HEK293 (cell line): ENCODE measurements at regions not wholly inside any gene's neighbourhood (a gene's known extent, or its start where the extent isn't known, plus 50 kb on each side); places are given as distances from the start of the nearest gene placed in this dataset.

Experiments
- CTCF ChIP-seq: fragments of 450-650 bp; formaldehyde crosslinking; IDR thresholded peaks from 2 replicates; pipeline ENCODE4 v1.5.1; 2016; ENCODE audit warnings: missing biosample characterization, missing genetic modification characterization
- HOXA7 ChIP-seq: sonication (generic); formaldehyde crosslinking; IDR thresholded peaks from 2 replicates; pipeline ENCODE4 v1.8.1; 2022; ENCODE audit warnings: missing genetic modification reagents, borderline replicate concordance
- REPIN1 ChIP-seq: fragments of 450-650 bp; formaldehyde crosslinking; IDR thresholded peaks from 2 replicates; pipeline ENCODE4 v1.5.1; 2017; ENCODE audit warnings: missing biosample characterization, missing genetic modification characterization, low read depth
- REST ChIP-seq: fragments of 450-650 bp; formaldehyde crosslinking; IDR thresholded peaks from 2 replicates; pipeline ENCODE4 v1.5.1; 2016; ENCODE audit warnings: missing biosample characterization, missing genetic modification characterization
- YY2 ChIP-seq: fragments of 450-650 bp; formaldehyde crosslinking; IDR thresholded peaks from 2 replicates; pipeline ENCODE4 v1.5.1; 2016; ENCODE audit warnings: missing biosample characterization, missing genetic modification characterization
- ZFP3 ChIP-seq: fragments of 450-650 bp; formaldehyde crosslinking; IDR thresholded peaks from 2 replicates; pipeline ENCODE4 v1.5.1; 2016; ENCODE audit warnings: low read depth, missing biosample characterization, missing genetic modification characterization
- ZNF274 ChIP-seq, 2 experiments: fragments of 200-500 bp in 1 of 2; fragments of 450-650 bp in 1 of 2; sonication (Bioruptor generic) in 1 of 2; formaldehyde crosslinking in 1 of 2; IDR thresholded peaks; 2 replicates each; pipeline versions ENCODE4 v1.5.1 to v1.6.1; 2014 to 2016; ENCODE audit warnings: borderline replicate concordance in 1 of 2, inconsistent platforms in 1 of 2, low read length in 1 of 2, missing biosample characterization in 1 of 2, missing genetic modification characterization in 1 of 2
- ZNF324 ChIP-seq: fragments of 450-650 bp; formaldehyde crosslinking; IDR thresholded peaks from 2 replicates; pipeline ENCODE4 v1.5.1; 2016; ENCODE audit warnings: missing biosample characterization, missing genetic modification characterization
- ZNF670 ChIP-seq: fragments of 450-650 bp; formaldehyde crosslinking; IDR thresholded peaks from 2 replicates; pipeline ENCODE4 v1.5.1; 2016; ENCODE audit warnings: missing biosample characterization, missing genetic modification characterization, low read depth
- ZSCAN30 ChIP-seq: fragments of 450-650 bp; IDR thresholded peaks from 2 replicates; pipeline ENCODE4 v1.5.1; 2018; ENCODE audit warnings: missing biosample characterization, mild to moderate bottlenecking, missing genetic modification characterization, moderate library complexity
- TF ChIP-seq, protein P1 (sequence below): sonication (generic); formaldehyde crosslinking; IDR thresholded peaks from 2 replicates; pipeline ENCODE4 v1.8.1; 2022; ENCODE audit warnings: mild to moderate bottlenecking, moderate library complexity, missing genetic modification reagents
- TF ChIP-seq, protein P2 (sequence below): fragments of 450-650 bp; formaldehyde crosslinking; conservative IDR thresholded peaks from 2 replicates; pipeline ENCODE4 v1.5.1; 2016; ENCODE audit warnings: low read depth, missing biosample characterization, missing genetic modification characterization

DNA sequence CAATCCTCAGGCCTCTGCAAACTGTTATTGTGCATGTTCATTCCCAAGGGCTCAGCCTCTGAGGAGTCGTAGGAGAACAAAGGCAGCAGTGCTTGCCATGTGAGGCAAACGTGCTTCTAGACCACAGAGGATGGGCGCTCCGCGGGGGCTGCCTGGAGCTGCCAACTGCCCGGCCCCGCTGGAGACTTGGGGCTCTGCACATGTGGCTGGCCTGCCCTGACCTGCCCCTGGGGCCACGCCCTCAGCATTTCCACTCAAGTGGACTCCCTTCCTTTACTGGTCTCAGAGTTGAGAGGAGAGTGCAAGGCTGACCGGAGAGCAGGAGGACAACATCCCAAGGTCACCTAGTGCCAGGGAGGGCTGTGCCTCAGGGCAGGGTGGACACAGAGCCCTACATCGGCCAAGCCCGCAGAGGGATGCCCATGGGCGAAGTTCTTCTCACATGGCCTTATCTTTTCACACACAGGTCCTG is 222.3 kb upstream of the ZNF32 start:
- TF ChIP-seq CTCF (no peak), ZNF324 (tag by site-specific recombination) (no peak), ZNF670 (tag by site-specific recombination) (no peak), YY2 (no peak), ZNF274 (IDR thresholded peaks at IDR 0.05; ENCODE audit: low read length) (no peak), ZNF274 (tag by site-specific recombination; IDR thresholded peaks at IDR 0.05; ENCODE audit: borderline replicate concordance) (no peak), ZSCAN30 (tag by site-specific recombination) (no peak), ZFP3 (no peak), REST (tag by site-specific recombination) (no peak), HOXA7 (CRISPR knock-in tag) (no peak), REPIN1 (tag by site-specific recombination) (no peak)
- TF ChIP-seq, protein P1, sequence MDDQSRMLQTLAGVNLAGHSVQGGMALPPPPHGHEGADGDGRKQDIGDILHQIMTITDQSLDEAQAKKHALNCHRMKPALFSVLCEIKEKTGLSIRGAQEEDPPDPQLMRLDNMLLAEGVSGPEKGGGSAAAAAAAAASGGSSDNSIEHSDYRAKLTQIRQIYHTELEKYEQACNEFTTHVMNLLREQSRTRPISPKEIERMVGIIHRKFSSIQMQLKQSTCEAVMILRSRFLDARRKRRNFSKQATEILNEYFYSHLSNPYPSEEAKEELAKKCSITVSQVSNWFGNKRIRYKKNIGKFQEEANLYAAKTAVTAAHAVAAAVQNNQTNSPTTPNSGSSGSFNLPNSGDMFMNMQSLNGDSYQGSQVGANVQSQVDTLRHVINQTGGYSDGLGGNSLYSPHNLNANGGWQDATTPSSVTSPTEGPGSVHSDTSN (CRISPR knock-in tag): no peak
- TF ChIP-seq, protein P2, sequence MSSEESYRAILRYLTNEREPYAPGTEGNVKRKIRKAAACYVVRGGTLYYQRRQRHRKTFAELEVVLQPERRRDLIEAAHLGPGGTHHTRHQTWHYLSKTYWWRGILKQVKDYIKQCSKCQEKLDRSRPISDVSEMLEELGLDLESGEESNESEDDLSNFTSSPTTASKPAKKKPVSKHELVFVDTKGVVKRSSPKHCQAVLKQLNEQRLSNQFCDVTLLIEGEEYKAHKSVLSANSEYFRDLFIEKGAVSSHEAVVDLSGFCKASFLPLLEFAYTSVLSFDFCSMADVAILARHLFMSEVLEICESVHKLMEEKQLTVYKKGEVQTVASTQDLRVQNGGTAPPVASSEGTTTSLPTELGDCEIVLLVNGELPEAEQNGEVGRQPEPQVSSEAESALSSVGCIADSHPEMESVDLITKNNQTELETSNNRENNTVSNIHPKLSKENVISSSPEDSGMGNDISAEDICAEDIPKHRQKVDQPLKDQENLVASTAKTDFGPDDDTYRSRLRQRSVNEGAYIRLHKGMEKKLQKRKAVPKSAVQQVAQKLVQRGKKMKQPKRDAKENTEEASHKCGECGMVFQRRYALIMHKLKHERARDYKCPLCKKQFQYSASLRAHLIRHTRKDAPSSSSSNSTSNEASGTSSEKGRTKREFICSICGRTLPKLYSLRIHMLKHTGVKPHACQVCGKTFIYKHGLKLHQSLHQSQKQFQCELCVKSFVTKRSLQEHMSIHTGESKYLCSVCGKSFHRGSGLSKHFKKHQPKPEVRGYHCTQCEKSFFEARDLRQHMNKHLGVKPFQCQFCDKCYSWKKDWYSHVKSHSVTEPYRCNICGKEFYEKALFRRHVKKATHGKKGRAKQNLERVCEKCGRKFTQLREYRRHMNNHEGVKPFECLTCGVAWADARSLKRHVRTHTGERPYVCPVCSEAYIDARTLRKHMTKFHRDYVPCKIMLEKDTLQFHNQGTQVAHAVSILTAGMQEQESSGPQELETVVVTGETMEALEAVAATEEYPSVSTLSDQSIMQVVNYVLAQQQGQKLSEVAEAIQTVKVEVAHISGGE (tag by site-specific recombination): no peak
